Stimulated activated CD8-positive, alpha-beta memory T cell treated with anti-CD3 and anti-CD28 coated beads, Interleukin-15, amount 100 ng/mL, for 24 hours (primary cell): ENCODE measurements at regions not wholly inside any gene's neighbourhood (a gene's known extent, or its start where the extent isn't known, plus 50 kb on each side); places are given as distances from the start of the nearest gene placed in this dataset.

ENCODE experiments used
- DNase-seq: peaks from one replicate; pipeline ENCODE4 v3.0.0-alpha.2; 2020; ENCODE audit warnings: low read depth

GRCh38 chr6:4324746-4325145, 189.4 kb upstream of the ECI2 start:
- no peak for DNase-seq

DNA sequence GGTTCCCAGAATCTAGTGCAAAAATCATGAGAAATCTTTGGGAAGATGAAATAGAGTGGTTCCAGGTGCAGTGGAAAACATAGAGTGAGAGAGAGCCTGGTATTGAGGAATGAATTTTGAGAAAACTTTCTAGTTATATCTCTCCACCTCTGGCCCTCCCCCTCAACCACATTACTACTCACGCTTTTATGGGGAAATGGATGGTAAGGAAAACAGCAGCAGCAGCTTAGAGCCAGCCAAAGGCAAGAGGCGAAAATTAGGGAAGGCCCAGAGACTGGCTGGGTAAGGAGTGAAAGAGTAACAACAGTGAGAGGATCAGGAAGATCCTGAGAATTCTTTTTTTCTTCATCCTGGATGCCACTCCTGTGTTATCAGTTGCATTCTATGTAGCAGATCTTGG, 187.9 kb upstream of the ECI2 start:
- DNase-seq, result no peak

DNA sequence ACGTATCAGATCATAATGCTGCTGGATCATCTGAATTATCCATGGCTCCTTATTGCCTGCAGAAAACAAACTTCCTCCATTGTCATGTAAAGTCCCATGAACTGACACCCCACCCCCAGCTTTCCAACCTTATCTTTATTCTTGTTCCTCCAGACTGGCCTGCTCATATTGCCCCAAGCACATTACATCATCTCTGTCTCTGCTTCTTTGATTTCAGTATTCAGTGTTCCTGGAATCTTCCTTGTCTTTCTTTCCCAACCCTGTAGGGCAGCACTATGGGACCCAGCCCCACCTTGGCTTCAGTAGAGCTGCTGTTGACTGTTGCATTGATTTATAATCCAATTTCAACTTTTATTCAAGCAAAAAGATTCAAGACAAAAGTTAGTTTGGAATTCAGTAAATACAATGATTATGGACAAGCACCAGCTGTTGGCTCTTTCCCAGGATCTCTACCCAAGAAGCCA, 187.5 kb upstream of the ECI2 start:
- no peak for DNase-seq

- DNase-seq, result no peak
These were observed 186.9 kb upstream of the ECI2 start for GRCh38 chr6:4322134-4322845.

- no peak for DNase-seq
These were observed 185.5 kb upstream of the ECI2 start for GRCh38 chr6:4320860-4321259.

DNA sequence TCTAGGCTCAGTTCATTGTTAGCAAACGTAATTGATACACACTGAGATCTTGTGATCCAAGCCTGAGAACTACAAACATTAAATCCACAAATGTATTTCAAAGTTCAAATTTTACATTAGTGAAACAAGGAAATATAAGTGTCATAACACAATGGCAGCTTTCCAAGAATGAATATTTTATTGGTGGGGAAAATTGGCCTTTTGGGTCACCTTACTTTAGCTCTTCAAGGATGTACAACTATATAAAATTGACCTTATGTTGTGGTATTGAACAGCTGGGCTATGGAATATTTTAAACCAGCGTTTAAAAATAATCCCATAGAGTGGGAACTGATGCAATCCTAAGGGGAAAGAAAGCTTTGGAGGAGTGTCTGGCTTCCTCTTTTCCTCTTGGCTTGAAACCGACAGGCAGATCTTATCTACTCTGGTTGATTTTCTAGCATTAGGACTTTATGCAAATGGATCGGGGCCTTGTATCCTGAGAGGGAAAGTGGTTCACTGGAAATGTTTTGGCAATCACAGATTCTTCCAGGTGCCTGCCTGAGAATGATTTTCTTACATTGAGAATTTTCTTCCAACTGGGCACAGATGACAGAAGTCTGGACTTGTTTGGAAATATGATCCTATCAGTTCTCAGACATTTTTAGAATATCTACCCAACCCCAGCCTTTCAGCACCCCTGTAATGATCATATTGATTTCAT, 184.8 kb upstream of the ECI2 start:
- DNase-seq, result no peak

GRCh38 chr6:4318321-4318720, 182.9 kb upstream of the ECI2 start:
- DNase-seq, result no peak

- DNase-seq, result no peak
These were observed 181.6 kb upstream of the ECI2 start for GRCh38 chr6:4316867-4317400.

DNA sequence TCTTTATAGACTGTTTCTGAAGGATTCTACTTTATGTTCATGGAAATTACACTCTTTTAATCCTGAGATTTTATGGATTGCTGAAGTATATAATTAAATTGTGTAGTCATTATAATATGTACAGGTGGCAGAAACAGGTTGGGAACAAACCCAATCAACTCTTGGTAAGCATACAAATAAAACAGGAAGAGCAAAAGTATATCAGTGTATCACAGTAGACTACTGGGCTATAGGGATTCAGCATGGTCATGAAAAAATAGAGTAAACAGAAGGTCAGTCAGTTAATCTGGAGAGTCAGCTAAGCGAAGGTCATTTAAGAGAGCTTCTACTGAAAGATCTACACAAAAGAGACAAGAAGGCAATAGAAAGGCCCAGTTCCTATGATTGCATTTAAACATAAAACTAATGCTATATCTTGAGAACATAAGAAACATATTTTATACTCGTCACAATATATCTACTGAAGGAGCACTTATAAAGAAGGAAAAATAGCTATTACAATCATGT, 178.9 kb upstream of the ECI2 start:
- no peak for DNase-seq

GRCh38 chr6:4313044-4313686, 177.8 kb upstream of the ECI2 start:
- no peak for DNase-seq

DNA sequence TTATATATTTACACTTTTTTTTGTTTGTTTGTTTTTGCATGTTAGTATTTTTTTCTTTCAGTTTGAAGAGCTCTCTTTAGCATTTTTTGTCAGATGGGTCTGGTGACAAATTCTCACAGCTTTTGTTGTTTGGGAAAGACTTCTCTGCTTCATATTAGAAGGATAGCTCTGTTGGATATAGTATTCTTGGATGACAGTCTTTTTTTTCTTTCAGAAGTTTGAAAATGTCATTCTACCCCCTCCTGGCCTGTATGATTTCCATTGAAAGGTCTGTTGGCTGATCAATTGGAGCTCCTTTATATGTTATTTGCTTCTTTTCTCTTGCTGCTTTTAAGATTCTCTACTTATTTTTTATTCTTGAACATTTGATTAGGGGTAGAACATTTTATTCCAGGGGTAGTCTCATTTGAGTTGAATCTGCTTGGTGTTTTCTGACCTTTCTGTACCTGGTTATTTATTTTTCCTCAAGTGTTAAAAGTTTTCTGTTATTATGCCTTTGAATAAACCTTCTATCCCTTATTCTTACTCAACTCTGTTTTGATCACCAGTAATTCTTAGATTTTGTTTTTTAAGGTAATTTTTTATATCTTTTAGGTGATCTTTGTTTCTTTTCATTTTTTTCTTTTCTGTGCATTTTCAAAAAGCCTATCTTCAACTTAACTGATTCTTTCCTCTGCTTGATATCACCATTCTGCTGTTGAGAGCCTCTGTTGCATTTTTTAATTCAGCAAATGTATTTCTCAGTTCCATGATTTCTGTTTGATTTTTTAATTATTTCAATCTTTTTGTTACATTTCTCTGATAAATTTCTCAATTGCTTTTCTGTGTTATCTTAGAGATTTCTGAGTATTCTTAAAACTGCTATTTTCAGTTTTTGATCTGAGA, 176.8 kb upstream of the ECI2 start:
- DNase-seq, result no peak

- no peak for DNase-seq
These were observed 174.2 kb upstream of the ECI2 start for GRCh38 chr6:4309540-4309939.

- no peak for DNase-seq
These were observed 173.0 kb upstream of the ECI2 start for GRCh38 chr6:4308364-4308763.

GRCh38 chr6:4304927-4305455, 169.6 kb upstream of the ECI2 start:
- DNase-seq, result no peak

DNA sequence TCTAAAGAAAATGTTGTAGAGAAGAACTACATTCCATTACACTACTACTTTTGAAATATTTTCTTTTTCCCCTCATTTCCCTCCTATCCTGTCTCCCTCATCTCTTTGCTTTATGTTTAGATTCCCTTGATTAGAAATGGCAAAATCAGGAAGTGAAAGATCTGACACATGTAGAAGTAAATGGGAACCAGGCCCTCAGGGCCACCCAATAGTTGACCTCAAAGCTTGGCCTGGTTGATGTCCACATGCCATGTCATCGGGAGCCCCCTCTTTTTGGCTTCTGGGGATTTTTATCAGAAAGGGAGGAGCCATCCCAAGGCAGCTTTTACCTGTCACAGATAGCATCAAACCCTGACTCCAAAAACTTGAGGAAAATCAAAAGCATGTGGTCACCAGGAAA, 168.3 kb upstream of the ECI2 start:
- DNase-seq, result no peak

GRCh38 chr6:4302524-4302923, 167.1 kb upstream of the ECI2 start:
- no peak for DNase-seq

DNA sequence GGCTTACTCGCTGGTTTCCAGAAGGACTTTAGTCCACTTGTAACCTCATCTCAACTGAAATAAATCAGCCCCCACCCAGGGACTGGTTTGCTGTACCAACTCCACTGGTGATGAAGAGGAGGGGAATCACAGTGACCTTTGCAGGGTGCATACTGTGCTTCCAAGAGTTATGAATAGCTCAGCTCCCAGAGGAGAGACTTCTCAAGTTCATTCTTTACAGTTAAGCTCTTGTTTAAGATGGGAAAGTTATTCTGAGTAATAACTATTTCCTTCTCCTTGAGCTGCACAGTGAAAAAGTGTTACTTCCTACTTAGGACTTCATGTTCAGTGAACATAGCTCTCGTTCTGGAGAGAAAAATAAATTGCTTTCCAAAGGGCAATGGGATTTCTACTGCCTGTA, 166.5 kb upstream of the ECI2 start:
- DNase-seq, result no peak

DNA sequence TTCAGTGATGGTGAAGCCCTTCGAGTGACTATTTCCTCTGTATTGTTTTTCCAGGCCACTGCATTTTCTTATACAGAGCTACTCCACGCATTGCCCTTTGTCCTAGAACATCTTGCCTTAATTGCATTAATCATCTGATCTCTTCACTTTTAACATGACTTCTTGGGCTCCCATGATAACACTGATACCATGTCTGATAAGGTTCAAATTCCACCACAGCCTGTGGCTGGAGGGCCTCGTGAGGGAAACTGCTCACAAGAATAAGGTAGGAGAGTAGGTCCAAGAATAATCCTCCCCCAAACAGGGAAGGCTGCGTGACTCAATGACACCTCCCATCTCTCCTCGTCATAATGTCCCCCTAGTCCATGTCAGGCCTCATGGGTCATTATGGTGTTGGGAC, 165.5 kb upstream of the ECI2 start:
- no peak for DNase-seq

DNA sequence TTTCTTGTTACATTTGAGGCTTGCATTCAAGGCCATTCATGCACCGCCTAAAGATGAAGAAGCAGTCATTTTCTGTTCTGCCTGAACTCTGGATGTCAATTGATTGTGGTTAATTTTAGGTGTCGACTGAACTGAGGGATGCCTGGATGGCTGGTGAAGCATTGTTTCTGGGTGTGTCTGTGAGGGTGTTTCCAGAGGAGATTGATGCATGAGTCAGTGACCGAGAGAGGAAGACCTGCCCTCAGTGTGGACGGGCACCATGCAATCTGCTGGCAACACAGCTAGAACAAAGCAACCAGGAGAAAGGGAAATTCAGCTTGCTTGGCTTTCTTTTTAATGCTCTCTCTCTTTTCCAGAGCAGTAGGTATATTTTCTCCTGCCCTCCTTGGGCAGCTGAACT, 164.1 kb upstream of the ECI2 start:
- DNase-seq, result no peak

- no peak for DNase-seq
These were observed 162.0 kb upstream of the ECI2 start for GRCh38 chr6:4297348-4297747.

GRCh38 chr6:4296552-4296951, 161.2 kb upstream of the ECI2 start:
- no peak for DNase-seq

DNA sequence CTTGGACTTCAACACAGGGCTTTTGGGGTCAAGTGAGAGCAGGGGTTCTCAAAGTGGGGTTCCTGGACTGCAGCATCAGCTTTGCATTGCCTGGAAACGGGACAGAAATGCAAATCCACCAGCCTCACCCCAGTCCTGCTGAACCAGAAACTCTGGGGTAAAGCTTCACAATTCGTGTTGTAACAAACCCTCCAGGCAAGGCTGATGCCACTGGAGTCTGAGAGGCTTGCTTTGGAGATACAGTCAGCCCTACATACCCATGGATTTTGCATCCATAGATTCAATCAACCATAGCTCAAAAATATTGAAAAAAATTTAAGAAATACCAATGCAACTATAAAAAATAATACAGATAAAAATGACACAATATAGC, 160.4 kb upstream of the ECI2 start:
- no peak for DNase-seq
